ENCODE measurements at regions not wholly inside any gene's neighbourhood (a gene's known extent, or its start where the extent isn't known, plus 50 kb on each side); places are given as distances from the start of the nearest gene placed in this dataset.

GRCh38 chr1:50275566-50275965 is 147.7 kb downstream of the DMRTA2 start:
- H3K4me3 Mint-ChIP-seq, result no peak overlapping the region
- H3K9me3 Mint-ChIP-seq, result peaks cover 3% of the 10 kb centered on the region
- no peaks in the 10 kb centered on the region for H3K4me1 Mint-ChIP-seq
- peaks cover 25% of the 10 kb centered on the region for H3K27me3 Mint-ChIP-seq
- no peak for ATAC-seq (replicated peaks)
- H3K27ac Mint-ChIP-seq, result no peak overlapping the region
- no peaks in the 10 kb centered on the region for H3K36me3 Mint-ChIP-seq (ENCODE audit: low read depth)

- H3K9me3 Mint-ChIP-seq, result no peaks in the 10 kb centered on the region
- H3K4me1 Mint-ChIP-seq, result no peaks in the 10 kb centered on the region
- H3K27ac Mint-ChIP-seq, result no peak overlapping the region
Measured at GRCh38 chr1:50272912-50273311, 150.3 kb downstream of the DMRTA2 start.

GRCh38 chr1:50271968-50272578 is 151.2 kb downstream of the DMRTA2 start:
- no peaks in the 10 kb centered on the region for H3K36me3 Mint-ChIP-seq (ENCODE audit: low read depth)
- no peak overlapping the region for H3K27ac Mint-ChIP-seq
- no peaks in the 10 kb centered on the region for H3K9me3 Mint-ChIP-seq
- no peak for ATAC-seq (replicated peaks)
- H3K4me1 Mint-ChIP-seq, result no peaks in the 10 kb centered on the region
- peaks cover 22% of the 10 kb centered on the region for H3K27me3 Mint-ChIP-seq
- H3K4me3 Mint-ChIP-seq, result no peak overlapping the region

More at GRCh38 chr1:50272912-50273311, 150.3 kb downstream of the DMRTA2 start:
- no peaks in the 10 kb centered on the region for H3K36me3 Mint-ChIP-seq (ENCODE audit: low read depth)
- ATAC-seq (replicated peaks), result no peak
- peaks cover 25% of the 10 kb centered on the region for H3K27me3 Mint-ChIP-seq
- H3K4me3 Mint-ChIP-seq, result no peak overlapping the region

- ATAC-seq (replicated peaks), result no peak
- H3K4me1 Mint-ChIP-seq, result no peaks in the 10 kb centered on the region
- no peaks in the 10 kb centered on the region for H3K9me3 Mint-ChIP-seq
Measured at GRCh38 chr1:50271337-50271736, 151.9 kb downstream of the DMRTA2 start.

GRCh38 chr1:50270926-50271325 is 152.3 kb downstream of the DMRTA2 start:
- Mint-ChIP-seq H3K4me1 (no peaks in the 10 kb centered on the region), H3K4me3 (no peak overlapping the region), H3K27me3 (peaks cover 14% of the 10 kb centered on the region), H3K27ac (no peak overlapping the region), H3K9me3 (no peaks in the 10 kb centered on the region), H3K36me3 (ENCODE audit: low read depth) (no peaks in the 10 kb centered on the region)
- ATAC-seq (replicated peaks), result no peak

More at GRCh38 chr1:50271337-50271736, 151.9 kb downstream of the DMRTA2 start:
- H3K4me3 Mint-ChIP-seq, result no peak overlapping the region
- no peaks in the 10 kb centered on the region for H3K36me3 Mint-ChIP-seq (ENCODE audit: low read depth)
- H3K27ac Mint-ChIP-seq, result no peak overlapping the region
- peaks cover 17% of the 10 kb centered on the region for H3K27me3 Mint-ChIP-seq

GRCh38 chr1:50268049-50268448 is 155.2 kb downstream of the DMRTA2 start:
- Mint-ChIP-seq H3K9me3 (no peaks in the 10 kb centered on the region), H3K4me1 (no peaks in the 10 kb centered on the region), H3K4me3 (no peak overlapping the region), H3K36me3 (ENCODE audit: low read depth) (no peaks in the 10 kb centered on the region), H3K27me3 (peaks cover 12% of the 10 kb centered on the region), H3K27ac (no peak overlapping the region)
- no peak for ATAC-seq (replicated peaks)

GRCh38 chr1:50266509-50266908 is 156.7 kb downstream of the DMRTA2 start:
- H3K27me3 Mint-ChIP-seq, result peaks cover 8% of the 10 kb centered on the region
- no peak overlapping the region for H3K27ac Mint-ChIP-seq
- no peak for ATAC-seq (replicated peaks)
- no peaks in the 10 kb centered on the region for H3K36me3 Mint-ChIP-seq (ENCODE audit: low read depth)
- no peaks in the 10 kb centered on the region for H3K4me1 Mint-ChIP-seq
- H3K4me3 Mint-ChIP-seq, result no peak overlapping the region
- no peaks in the 10 kb centered on the region for H3K9me3 Mint-ChIP-seq

- H3K27ac Mint-ChIP-seq, result no peak overlapping the region
- ATAC-seq (replicated peaks), result no peak
- H3K4me1 Mint-ChIP-seq, result no peaks in the 10 kb centered on the region
- H3K36me3 Mint-ChIP-seq (ENCODE audit: low read depth), result no peaks in the 10 kb centered on the region
- no peak overlapping the region for H3K4me3 Mint-ChIP-seq
- H3K27me3 Mint-ChIP-seq, result peaks cover 8% of the 10 kb centered on the region
- no peaks in the 10 kb centered on the region for H3K9me3 Mint-ChIP-seq
Measured at GRCh38 chr1:50265790-50266314, 157.1 kb downstream of the ELAVL4 start.

- Mint-ChIP-seq H3K9me3 (peaks cover 3% of the 10 kb centered on the region), H3K36me3 (ENCODE audit: low read depth) (no peaks in the 10 kb centered on the region), H3K27ac (no peak overlapping the region), H3K27me3 (peaks cover 12% of the 10 kb centered on the region), H3K4me1 (no peaks in the 10 kb centered on the region), H3K4me3 (no peak overlapping the region)
- no peak for ATAC-seq (replicated peaks)
Measured at GRCh38 chr1:50264590-50264989, 155.9 kb downstream of the ELAVL4 start.

GRCh38 chr1:50262436-50262835 is 153.7 kb downstream of the ELAVL4 start:
- no peak overlapping the region for H3K4me3 Mint-ChIP-seq
- H3K9me3 Mint-ChIP-seq, result peaks cover 3% of the 10 kb centered on the region
- H3K27me3 Mint-ChIP-seq, result peaks cover 9% of the 10 kb centered on the region
- H3K36me3 Mint-ChIP-seq (ENCODE audit: low read depth), result no peaks in the 10 kb centered on the region
- ATAC-seq (replicated peaks), result no peak
- no peaks in the 10 kb centered on the region for H3K4me1 Mint-ChIP-seq
- no peak overlapping the region for H3K27ac Mint-ChIP-seq

- Mint-ChIP-seq H3K27me3 (peaks cover 9% of the 10 kb centered on the region), H3K27ac (no peak overlapping the region), H3K36me3 (ENCODE audit: low read depth) (no peaks in the 10 kb centered on the region), H3K9me3 (peaks cover 3% of the 10 kb centered on the region), H3K4me3 (no peak overlapping the region), H3K4me1 (no peaks in the 10 kb centered on the region)
- ATAC-seq (replicated peaks), result no peak
Measured at GRCh38 chr1:50261951-50262350, 153.2 kb downstream of the ELAVL4 start.

- Mint-ChIP-seq H3K9me3 (peaks cover 3% of the 10 kb centered on the region), H3K4me1 (no peaks in the 10 kb centered on the region), H3K27me3 (peaks cover 10% of the 10 kb centered on the region), H3K4me3 (no peak overlapping the region), H3K27ac (no peak overlapping the region), H3K36me3 (ENCODE audit: low read depth) (no peaks in the 10 kb centered on the region)
- ATAC-seq (replicated peaks), result no peak
Measured at GRCh38 chr1:50257940-50258685, 149.4 kb downstream of the ELAVL4 start.

GRCh38 chr1:50257029-50257428 is 148.3 kb downstream of the ELAVL4 start:
- no peak for ATAC-seq (replicated peaks)
- H3K27me3 Mint-ChIP-seq, result peaks cover 10% of the 10 kb centered on the region
- peaks cover 3% of the 10 kb centered on the region for H3K9me3 Mint-ChIP-seq
- H3K4me1 Mint-ChIP-seq, result no peaks in the 10 kb centered on the region
- no peak overlapping the region for H3K4me3 Mint-ChIP-seq
- H3K36me3 Mint-ChIP-seq (ENCODE audit: low read depth), result no peaks in the 10 kb centered on the region
- H3K27ac Mint-ChIP-seq, result no peak overlapping the region

Measured in activated T-helper 17 cell treated with anti-CD3 and anti-CD28 coated beads, Interleukin-2, amount 50 U/mL, for 72 hours (primary cell).